ENCODE measurements at regions not wholly inside any gene's neighbourhood (a gene's known extent, or its start where the extent isn't known, plus 50 kb on each side); places are given as distances from the start of the nearest gene placed in this dataset.
"Not testable (repeated sequence)": the region's sequence is repeated elsewhere in the genome, so short reads cannot be mapped to it uniquely, and the experiment has no call there.

- WGBS, 2 experiments, result 91 to 100% methylated on average over 1 of the region's 1 CpG
- no peaks in the 10 kb centered on the region for H3K27me3 ChIP-seq (ENCODE audit: control insufficient read depth, insufficient read depth, low read length, poor library complexity, severe bottlenecking)
- H3K4me3 ChIP-seq (ENCODE audit: insufficient read depth, low read depth, low read length), result no peak overlapping the region
These were observed 230.7 kb downstream of the TOX3 start for GRCh38 chr16:52316241-52316640.

GRCh38 chr16:52312716-52313115 lies 234.2 kb downstream of the TOX3 start:
- Histone ChIP-seq H3K4me1 (ENCODE audit: control insufficient read depth, insufficient read depth, low read length) (peaks cover under 1% of the 10 kb centered on the region), H3K27ac (ENCODE audit: insufficient read depth, low read depth, low read length, poor library complexity, severe bottlenecking) (no peak overlapping the region)
- 80 to 100% methylated on average over 1 of the region's 1 CpG for WGBS, 2 experiments

More at GRCh38 chr16:52316241-52316640, 230.7 kb downstream of the TOX3 start:
- Histone ChIP-seq H3K9me3 (ENCODE audit: control insufficient read depth, low read length) (no peaks in the 10 kb centered on the region), H3K4me1 (ENCODE audit: control insufficient read depth, insufficient read depth, low read length) (peaks cover 14% of the 10 kb centered on the region), H3K27ac (ENCODE audit: insufficient read depth, low read depth, low read length, poor library complexity, severe bottlenecking) (no peak overlapping the region), H3K36me3 (ENCODE audit: control insufficient read depth, insufficient read depth, low read length) (no peaks in the 10 kb centered on the region)

GRCh38 chr16:52309446-52310416 lies 237.2 kb downstream of the TOX3 start:
- H3K4me1 ChIP-seq (ENCODE audit: control insufficient read depth, insufficient read depth, low read length), result no peaks in the 10 kb centered on the region
- H3K4me3 ChIP-seq (ENCODE audit: insufficient read depth, low read depth, low read length), result no peak overlapping the region
- no peaks in the 10 kb centered on the region for H3K36me3 ChIP-seq (ENCODE audit: control insufficient read depth, insufficient read depth, low read length)
- H3K9me3 ChIP-seq (ENCODE audit: control insufficient read depth, low read length), result no peaks in the 10 kb centered on the region
- no peak overlapping the region for H3K27ac ChIP-seq (ENCODE audit: insufficient read depth, low read depth, low read length, poor library complexity, severe bottlenecking)
- WGBS, 2 experiments, result 70 to 75% methylated on average over 6 of the region's 6 CpGs
- H3K27me3 ChIP-seq (ENCODE audit: control insufficient read depth, insufficient read depth, low read length, poor library complexity, severe bottlenecking), result no peaks in the 10 kb centered on the region

More at GRCh38 chr16:52312716-52313115, 234.2 kb downstream of the TOX3 start:
- Histone ChIP-seq H3K27me3 (ENCODE audit: control insufficient read depth, insufficient read depth, low read length, poor library complexity, severe bottlenecking) (no peaks in the 10 kb centered on the region), H3K36me3 (ENCODE audit: control insufficient read depth, insufficient read depth, low read length) (no peaks in the 10 kb centered on the region), H3K4me3 (ENCODE audit: insufficient read depth, low read depth, low read length) (no peak overlapping the region), H3K9me3 (ENCODE audit: control insufficient read depth, low read length) (no peaks in the 10 kb centered on the region)

GRCh38 chr16:52308051-52308450 lies 238.9 kb downstream of the TOX3 start:
- Histone ChIP-seq H3K36me3 (ENCODE audit: control insufficient read depth, insufficient read depth, low read length) (no peaks in the 10 kb centered on the region), H3K27ac (ENCODE audit: insufficient read depth, low read depth, low read length, poor library complexity, severe bottlenecking) (no peak overlapping the region), H3K4me1 (ENCODE audit: control insufficient read depth, insufficient read depth, low read length) (no peaks in the 10 kb centered on the region), H3K4me3 (ENCODE audit: insufficient read depth, low read depth, low read length) (no peak overlapping the region), H3K9me3 (ENCODE audit: control insufficient read depth, low read length) (no peaks in the 10 kb centered on the region), H3K27me3 (ENCODE audit: control insufficient read depth, insufficient read depth, low read length, poor library complexity, severe bottlenecking) (no peaks in the 10 kb centered on the region)
- WGBS, 2 experiments, result 83 to 90% methylated on average over 3 of the region's 3 CpGs

- H3K9me3 ChIP-seq (ENCODE audit: control insufficient read depth, low read length), result no peaks in the 10 kb centered on the region
- WGBS, 2 experiments, result 96 to 97% methylated on average over 4 of the region's 4 CpGs
- no peaks in the 10 kb centered on the region for H3K4me1 ChIP-seq (ENCODE audit: control insufficient read depth, insufficient read depth, low read length)
- no peak overlapping the region for H3K27ac ChIP-seq (ENCODE audit: insufficient read depth, low read depth, low read length, poor library complexity, severe bottlenecking)
- no peak overlapping the region for H3K4me3 ChIP-seq (ENCODE audit: insufficient read depth, low read depth, low read length)
- H3K27me3 ChIP-seq (ENCODE audit: control insufficient read depth, insufficient read depth, low read length, poor library complexity, severe bottlenecking), result no peaks in the 10 kb centered on the region
- no peaks in the 10 kb centered on the region for H3K36me3 ChIP-seq (ENCODE audit: control insufficient read depth, insufficient read depth, low read length)
These were observed 245.9 kb downstream of the TOX3 start for GRCh38 chr16:52301026-52301425.

- Histone ChIP-seq H3K36me3 (ENCODE audit: control insufficient read depth, insufficient read depth, low read length) (no peaks in the 10 kb centered on the region), H3K9me3 (ENCODE audit: control insufficient read depth, low read length) (no peaks in the 10 kb centered on the region), H3K4me1 (ENCODE audit: control insufficient read depth, insufficient read depth, low read length) (no peaks in the 10 kb centered on the region), H3K27ac (ENCODE audit: insufficient read depth, low read depth, low read length, poor library complexity, severe bottlenecking) (no peak overlapping the region), H3K4me3 (ENCODE audit: insufficient read depth, low read depth, low read length) (no peak overlapping the region), H3K27me3 (ENCODE audit: control insufficient read depth, insufficient read depth, low read length, poor library complexity, severe bottlenecking) (no peaks in the 10 kb centered on the region)
These were observed 248.2 kb downstream of the TOX3 start for GRCh38 chr16:52298769-52299168.

DNA sequence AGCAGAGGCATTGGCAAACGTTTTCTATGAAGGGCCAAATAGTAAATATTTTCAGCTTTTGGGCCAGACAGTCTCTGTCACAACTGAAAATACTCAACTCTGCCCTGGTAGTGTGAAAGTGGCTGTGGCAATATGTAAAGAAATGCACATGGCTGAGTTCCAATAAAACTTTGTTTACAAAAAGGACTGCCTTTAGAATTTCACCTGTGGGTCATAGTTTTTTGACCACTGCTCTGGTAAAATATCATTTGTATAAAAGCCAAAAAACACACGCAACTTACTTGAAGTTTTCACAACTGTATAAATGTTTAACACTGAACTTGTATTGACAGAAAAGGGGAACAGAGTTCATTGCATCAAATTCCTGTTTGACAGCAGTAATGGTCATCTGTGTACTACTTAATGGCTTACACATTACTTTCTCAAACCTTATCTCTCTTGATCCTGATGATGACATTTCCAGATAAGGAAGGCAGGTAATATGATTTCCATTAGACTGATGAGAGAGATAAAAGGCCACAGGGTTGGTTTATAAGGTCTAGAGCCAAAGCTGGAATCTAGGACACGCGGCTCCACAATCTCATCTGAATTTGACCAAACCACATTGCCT lies 250.1 kb downstream of the TOX3 start:
- not testable (repeated sequence) for H3K27ac ChIP-seq (ENCODE audit: insufficient read depth, low read depth, low read length, poor library complexity, severe bottlenecking); H3K9me3 ChIP-seq (ENCODE audit: control insufficient read depth, low read length); H3K27me3 ChIP-seq (ENCODE audit: control insufficient read depth, insufficient read depth, low read length, poor library complexity, severe bottlenecking); H3K4me3 ChIP-seq (ENCODE audit: insufficient read depth, low read depth, low read length); H3K36me3 ChIP-seq (ENCODE audit: control insufficient read depth, insufficient read depth, low read length); H3K4me1 ChIP-seq (ENCODE audit: control insufficient read depth, insufficient read depth, low read length)
- 80 to 97% methylated on average over 2 of the region's 4 CpGs for WGBS, 2 experiments

DNA sequence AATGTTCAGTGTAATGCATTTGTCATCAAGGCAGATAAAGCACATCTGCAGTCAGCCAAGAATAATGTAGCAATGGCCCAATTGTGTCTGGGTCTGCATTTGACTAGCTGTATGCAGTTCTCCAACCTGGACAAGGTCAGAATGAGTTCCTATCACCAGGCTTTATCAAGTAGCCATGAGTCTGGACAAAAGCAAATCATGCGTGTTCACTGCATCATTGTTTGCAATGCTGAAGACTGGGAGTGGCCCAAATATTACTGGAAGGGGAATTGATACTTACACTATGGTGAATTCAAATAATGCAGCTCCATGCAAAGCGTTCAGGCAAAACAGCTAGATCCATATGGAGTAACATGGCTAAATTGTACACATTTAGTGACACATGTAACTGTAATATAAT lies 250.9 kb downstream of the TOX3 start:
- 77 to 95% methylated on average over 2 of the region's 2 CpGs for WGBS, 2 experiments
- Histone ChIP-seq H3K9me3 (ENCODE audit: control insufficient read depth, low read length) (no peaks in the 10 kb centered on the region), H3K27me3 (ENCODE audit: control insufficient read depth, insufficient read depth, low read length, poor library complexity, severe bottlenecking) (no peaks in the 10 kb centered on the region), H3K36me3 (ENCODE audit: control insufficient read depth, insufficient read depth, low read length) (no peaks in the 10 kb centered on the region), H3K27ac (ENCODE audit: insufficient read depth, low read depth, low read length, poor library complexity, severe bottlenecking) (no peak overlapping the region), H3K4me1 (ENCODE audit: control insufficient read depth, insufficient read depth, low read length) (no peaks in the 10 kb centered on the region), H3K4me3 (ENCODE audit: insufficient read depth, low read depth, low read length) (no peak overlapping the region)

- Histone ChIP-seq H3K27ac (ENCODE audit: insufficient read depth, low read depth, low read length, poor library complexity, severe bottlenecking) (no peak overlapping the region), H3K4me3 (ENCODE audit: insufficient read depth, low read depth, low read length) (no peak overlapping the region), H3K4me1 (ENCODE audit: control insufficient read depth, insufficient read depth, low read length) (no peaks in the 10 kb centered on the region), H3K9me3 (ENCODE audit: control insufficient read depth, low read length) (no peaks in the 10 kb centered on the region), H3K27me3 (ENCODE audit: control insufficient read depth, insufficient read depth, low read length, poor library complexity, severe bottlenecking) (no peaks in the 10 kb centered on the region), H3K36me3 (ENCODE audit: control insufficient read depth, insufficient read depth, low read length) (no peaks in the 10 kb centered on the region)
- WGBS, 2 experiments, result 53 to 96% methylated on average over 1 to 2 of the region's 3 CpGs
These were observed 252.3 kb downstream of the TOX3 start for GRCh38 chr16:52294660-52295059.

GRCh38 chr16:52293204-52293603 lies 253.7 kb downstream of the TOX3 start:
- Histone ChIP-seq H3K27me3 (ENCODE audit: control insufficient read depth, insufficient read depth, low read length, poor library complexity, severe bottlenecking) (no peaks in the 10 kb centered on the region), H3K4me3 (ENCODE audit: insufficient read depth, low read depth, low read length) (no peak overlapping the region), H3K27ac (ENCODE audit: insufficient read depth, low read depth, low read length, poor library complexity, severe bottlenecking) (no peak overlapping the region), H3K36me3 (ENCODE audit: control insufficient read depth, insufficient read depth, low read length) (no peaks in the 10 kb centered on the region), H3K9me3 (ENCODE audit: control insufficient read depth, low read length) (no peaks in the 10 kb centered on the region), H3K4me1 (ENCODE audit: control insufficient read depth, insufficient read depth, low read length) (no peaks in the 10 kb centered on the region)
- WGBS, 2 experiments, result 93 to 95% methylated on average over 2 of the region's 2 CpGs
